ENCODE measurements at regions not wholly inside any gene's neighbourhood (a gene's known extent, or its start where the extent isn't known, plus 50 kb on each side); places are given as distances from the start of the nearest gene placed in this dataset.
"Not testable (repeated sequence)": the region's sequence is repeated elsewhere in the genome, so short reads cannot be mapped to it uniquely, and the experiment has no call there.

- H3K36me3 Mint-ChIP-seq: peaks cover 0 to 6% (median 0%) of the 10 kb centered on the region in 3 donors
- no peak overlapping the region for H3K27ac Mint-ChIP-seq
- DNase-seq (no peak), ATAC-seq (no peak)
- peaks cover 0 to 10% (median 0%) of the 10 kb centered on the region in 9 donors for H3K9me3 Mint-ChIP-seq
- POLR2A ChIA-PET: no interaction called here
- H3K27me3 Mint-ChIP-seq: peaks cover 0 to 8% (median 3%) of the 10 kb centered on the region in 5 donors
- no peak overlapping the region for H3K4me3 Mint-ChIP-seq
- H3K4me1 Mint-ChIP-seq: no peaks in the 10 kb centered on the region
Measured at GRCh38 chr20:19129976-19130612, 82.3 kb upstream of the SLC24A3 start.

- no peak for DNase-seq
- H3K4me1 Mint-ChIP-seq: no peaks in the 10 kb centered on the region
- POLR2A ChIA-PET: no interaction called here
- no peak overlapping the region for H3K27ac Mint-ChIP-seq
- ATAC-seq: no peak
- H3K4me3 Mint-ChIP-seq: no peak overlapping the region
- peaks cover 0 to 6% (median 0%) of the 10 kb centered on the region in 3 donors for H3K36me3 Mint-ChIP-seq
- H3K27me3 Mint-ChIP-seq: peaks cover 0 to 8% (median 3%) of the 10 kb centered on the region in 5 donors
- H3K9me3 Mint-ChIP-seq: peaks cover 0 to 10% (median 0%) of the 10 kb centered on the region in 9 donors
Measured at GRCh38 chr20:19130613-19130984, 81.8 kb upstream of the SLC24A3 start.

- ATAC-seq: no peak
- POLR2A ChIA-PET: no interaction called here
- H3K27ac Mint-ChIP-seq: no peak overlapping the region
- H3K4me1 Mint-ChIP-seq: no peaks in the 10 kb centered on the region
- H3K27me3 Mint-ChIP-seq: peaks cover 0 to 29% (median 5%) of the 10 kb centered on the region in 5 donors
- H3K36me3 Mint-ChIP-seq: peaks cover 0 to 6% (median 0%) of the 10 kb centered on the region in 3 donors
- H3K9me3 Mint-ChIP-seq: peaks cover 0 to 22% (median 5%) of the 10 kb centered on the region in 9 donors
- no peak for DNase-seq
- no peak overlapping the region for H3K4me3 Mint-ChIP-seq
Measured at GRCh38 chr20:19137641-19138040, 74.8 kb upstream of the SLC24A3 start.

- peaks cover 0 to 35% (median 4%) of the 10 kb centered on the region in 5 donors for H3K27me3 Mint-ChIP-seq
- H3K4me3 Mint-ChIP-seq: no peak overlapping the region
- peaks cover 0 to 22% (median 5%) of the 10 kb centered on the region in 9 donors for H3K9me3 Mint-ChIP-seq
- no peaks in the 10 kb centered on the region for H3K4me1 Mint-ChIP-seq
- ATAC-seq: no peak
- POLR2A ChIA-PET: no interaction called here
- H3K36me3 Mint-ChIP-seq: peaks cover 0 to 6% (median 0%) of the 10 kb centered on the region in 3 donors
- no peak overlapping the region for H3K27ac Mint-ChIP-seq
- DNase-seq: no peak
Measured at GRCh38 chr20:19138758-19139157, 73.7 kb upstream of the SLC24A3 start.

GRCh38 chr20:19139584-19139983 lies 72.9 kb upstream of the SLC24A3 start:
- H3K27ac Mint-ChIP-seq, ATAC-seq, POLR2A ChIA-PET, H3K4me1 Mint-ChIP-seq, DNase-seq, H3K36me3 Mint-ChIP-seq, H3K4me3 Mint-ChIP-seq: not testable (repeated sequence)
- peaks cover 0 to 35% (median 3%) of the 10 kb centered on the region in 5 donors for H3K27me3 Mint-ChIP-seq
- peaks cover 0 to 16% (median 2%) of the 10 kb centered on the region in 9 donors for H3K9me3 Mint-ChIP-seq

- Mint-ChIP-seq H3K4me1 (no peaks in the 10 kb centered on the region), H3K9me3 (peaks cover 0 to 9% (median 2%) of the 10 kb centered on the region in 9 donors), H3K4me3 (no peak overlapping the region), H3K27ac (no peak overlapping the region), H3K36me3 (no peaks in the 10 kb centered on the region), H3K27me3 (peaks cover 0 to 21% (median 4%) of the 10 kb centered on the region in 5 donors)
- ATAC-seq (no peak), DNase-seq (no peak)
- POLR2A ChIA-PET: no interaction called here
Measured at GRCh38 chr20:19141998-19142397, 70.4 kb upstream of the SLC24A3 start.

GRCh38 chr20:19143890-19144289 lies 68.6 kb upstream of the SLC24A3 start:
- no peaks in the 10 kb centered on the region for H3K4me1 Mint-ChIP-seq
- H3K36me3 Mint-ChIP-seq: no peaks in the 10 kb centered on the region
- H3K27ac Mint-ChIP-seq: no peak overlapping the region
- DNase-seq: no peak
- H3K9me3 Mint-ChIP-seq: peaks cover 0 to 7% (median 0%) of the 10 kb centered on the region in 9 donors
- ATAC-seq: no peak
- POLR2A ChIA-PET: no interaction called here
- H3K27me3 Mint-ChIP-seq: peaks cover 0 to 27% (median 4%) of the 10 kb centered on the region in 5 donors
- no peak overlapping the region for H3K4me3 Mint-ChIP-seq

GRCh38 chr20:19161336-19161735 lies 51.1 kb upstream of the SLC24A3 start:
- no peak for ATAC-seq
- Mint-ChIP-seq H3K4me3 (no peak overlapping the region), H3K4me1 (no peaks in the 10 kb centered on the region), H3K27ac (no peak overlapping the region), H3K36me3 (peaks cover 0 to 6% (median 3%) of the 10 kb centered on the region in 3 donors), H3K9me3 (peaks cover 0 to 18% (median 9%) of the 10 kb centered on the region in 9 donors), H3K27me3 (peaks cover 0 to 24% (median 3%) of the 10 kb centered on the region in 5 donors)
- POLR2A ChIA-PET: no interaction called here
- no peak for DNase-seq
